ENCODE measurements at regions not wholly inside any gene's neighbourhood (a gene's known extent, or its start where the extent isn't known, plus 50 kb on each side); places are given as distances from the start of the nearest gene placed in this dataset.
"Not testable (repeated sequence)": the region's sequence is repeated elsewhere in the genome, so short reads cannot be mapped to it uniquely, and the experiment has no call there.

- H3K36me3 ChIP-seq (ENCODE audit: control insufficient read depth, insufficient read depth, low read length), result no peaks in the 10 kb centered on the region
- no peaks in the 10 kb centered on the region for H3K4me1 ChIP-seq (ENCODE audit: control insufficient read depth, insufficient read depth, low read length)
- H3K27me3 ChIP-seq (ENCODE audit: control insufficient read depth, insufficient read depth, low read length), result no peaks in the 10 kb centered on the region
- H3K9ac ChIP-seq (ENCODE audit: low read depth, low read length), result no peak overlapping the region
- no peak overlapping the region for H3K4me3 ChIP-seq (ENCODE audit: low read depth, low read length)
- H3K9me3 ChIP-seq (ENCODE audit: control insufficient read depth, insufficient read depth, low read length), result no peaks in the 10 kb centered on the region
These were observed 575.7 kb downstream of the TRIML1 start for GRCh38 chr4:188714907-188715306.

GRCh38 chr4:188717661-188718060, 578.4 kb downstream of the TRIML1 start:
- Histone ChIP-seq H3K27me3 (ENCODE audit: control insufficient read depth, insufficient read depth, low read length) (no peaks in the 10 kb centered on the region), H3K36me3 (ENCODE audit: control insufficient read depth, insufficient read depth, low read length) (no peaks in the 10 kb centered on the region), H3K9me3 (ENCODE audit: control insufficient read depth, insufficient read depth, low read length) (no peaks in the 10 kb centered on the region), H3K4me3 (ENCODE audit: low read depth, low read length) (no peak overlapping the region), H3K4me1 (ENCODE audit: control insufficient read depth, insufficient read depth, low read length) (no peaks in the 10 kb centered on the region), H3K9ac (ENCODE audit: low read depth, low read length) (no peak overlapping the region)

GRCh38 chr4:188719794-188720193, 580.6 kb downstream of the TRIML1 start:
- Histone ChIP-seq H3K36me3 (ENCODE audit: control insufficient read depth, insufficient read depth, low read length) (no peaks in the 10 kb centered on the region), H3K27me3 (ENCODE audit: control insufficient read depth, insufficient read depth, low read length) (no peaks in the 10 kb centered on the region), H3K4me1 (ENCODE audit: control insufficient read depth, insufficient read depth, low read length) (no peaks in the 10 kb centered on the region), H3K9me3 (ENCODE audit: control insufficient read depth, insufficient read depth, low read length) (no peaks in the 10 kb centered on the region), H3K4me3 (ENCODE audit: low read depth, low read length) (no peak overlapping the region), H3K9ac (ENCODE audit: low read depth, low read length) (no peak overlapping the region)

- H3K36me3 ChIP-seq (ENCODE audit: control insufficient read depth, insufficient read depth, low read length), result no peaks in the 10 kb centered on the region
- H3K27me3 ChIP-seq (ENCODE audit: control insufficient read depth, insufficient read depth, low read length), result no peaks in the 10 kb centered on the region
These were observed 583.7 kb downstream of the TRIML1 start for GRCh38 chr4:188722911-188723310.

GRCh38 chr4:188727746-188728145, 588.5 kb downstream of the TRIML1 start:
- H3K4me3 ChIP-seq (ENCODE audit: low read depth, low read length), result no peak overlapping the region
- H3K9ac ChIP-seq (ENCODE audit: low read depth, low read length), result no peak overlapping the region
- no peaks in the 10 kb centered on the region for H3K27me3 ChIP-seq (ENCODE audit: control insufficient read depth, insufficient read depth, low read length)
- no peaks in the 10 kb centered on the region for H3K4me1 ChIP-seq (ENCODE audit: control insufficient read depth, insufficient read depth, low read length)
- no peaks in the 10 kb centered on the region for H3K36me3 ChIP-seq (ENCODE audit: control insufficient read depth, insufficient read depth, low read length)
- H3K9me3 ChIP-seq (ENCODE audit: control insufficient read depth, insufficient read depth, low read length), result no peaks in the 10 kb centered on the region

More at GRCh38 chr4:188722911-188723310, 583.7 kb downstream of the TRIML1 start:
- no peaks in the 10 kb centered on the region for H3K4me1 ChIP-seq (ENCODE audit: control insufficient read depth, insufficient read depth, low read length)
- no peak overlapping the region for H3K4me3 ChIP-seq (ENCODE audit: low read depth, low read length)
- H3K9me3 ChIP-seq (ENCODE audit: control insufficient read depth, insufficient read depth, low read length), result no peaks in the 10 kb centered on the region
- no peak overlapping the region for H3K9ac ChIP-seq (ENCODE audit: low read depth, low read length)

GRCh38 chr4:188728359-188728758, 589.1 kb downstream of the TRIML1 start:
- H3K4me3 ChIP-seq (ENCODE audit: low read depth, low read length), result no peak overlapping the region
- no peaks in the 10 kb centered on the region for H3K4me1 ChIP-seq (ENCODE audit: control insufficient read depth, insufficient read depth, low read length)
- no peaks in the 10 kb centered on the region for H3K36me3 ChIP-seq (ENCODE audit: control insufficient read depth, insufficient read depth, low read length)
- no peaks in the 10 kb centered on the region for H3K9me3 ChIP-seq (ENCODE audit: control insufficient read depth, insufficient read depth, low read length)
- H3K27me3 ChIP-seq (ENCODE audit: control insufficient read depth, insufficient read depth, low read length), result no peaks in the 10 kb centered on the region
- no peak overlapping the region for H3K9ac ChIP-seq (ENCODE audit: low read depth, low read length)

GRCh38 chr4:188732131-188732530, 592.9 kb downstream of the TRIML1 start:
- Histone ChIP-seq H3K36me3 (ENCODE audit: control insufficient read depth, insufficient read depth, low read length) (no peaks in the 10 kb centered on the region), H3K27me3 (ENCODE audit: control insufficient read depth, insufficient read depth, low read length) (no peaks in the 10 kb centered on the region), H3K9me3 (ENCODE audit: control insufficient read depth, insufficient read depth, low read length) (no peaks in the 10 kb centered on the region), H3K4me1 (ENCODE audit: control insufficient read depth, insufficient read depth, low read length) (no peaks in the 10 kb centered on the region), H3K9ac (ENCODE audit: low read depth, low read length) (no peak overlapping the region), H3K4me3 (ENCODE audit: low read depth, low read length) (no peak overlapping the region)

GRCh38 chr4:188735082-188735481, 595.8 kb downstream of the TRIML1 start:
- Histone ChIP-seq H3K9me3 (ENCODE audit: control insufficient read depth, insufficient read depth, low read length) (no peaks in the 10 kb centered on the region), H3K9ac (ENCODE audit: low read depth, low read length) (no peak overlapping the region), H3K4me3 (ENCODE audit: low read depth, low read length) (no peak overlapping the region), H3K36me3 (ENCODE audit: control insufficient read depth, insufficient read depth, low read length) (no peaks in the 10 kb centered on the region), H3K4me1 (ENCODE audit: control insufficient read depth, insufficient read depth, low read length) (no peaks in the 10 kb centered on the region), H3K27me3 (ENCODE audit: control insufficient read depth, insufficient read depth, low read length) (no peaks in the 10 kb centered on the region)

GRCh38 chr4:188737251-188738002, 598.2 kb downstream of the TRIML1 start:
- no peaks in the 10 kb centered on the region for H3K36me3 ChIP-seq (ENCODE audit: control insufficient read depth, insufficient read depth, low read length)
- no peaks in the 10 kb centered on the region for H3K4me1 ChIP-seq (ENCODE audit: control insufficient read depth, insufficient read depth, low read length)
- H3K4me3 ChIP-seq (ENCODE audit: low read depth, low read length), result no peak overlapping the region
- no peak overlapping the region for H3K9ac ChIP-seq (ENCODE audit: low read depth, low read length)
- H3K9me3 ChIP-seq (ENCODE audit: control insufficient read depth, insufficient read depth, low read length), result no peaks in the 10 kb centered on the region
- H3K27me3 ChIP-seq (ENCODE audit: control insufficient read depth, insufficient read depth, low read length), result no peaks in the 10 kb centered on the region

GRCh38 chr4:188738290-188738689, 599.0 kb downstream of the TRIML1 start:
- not testable (repeated sequence) for H3K27me3 ChIP-seq (ENCODE audit: control insufficient read depth, insufficient read depth, low read length); H3K4me1 ChIP-seq (ENCODE audit: control insufficient read depth, insufficient read depth, low read length); H3K9ac ChIP-seq (ENCODE audit: low read depth, low read length); H3K9me3 ChIP-seq (ENCODE audit: control insufficient read depth, insufficient read depth, low read length); H3K36me3 ChIP-seq (ENCODE audit: control insufficient read depth, insufficient read depth, low read length)
- H3K4me3 ChIP-seq (ENCODE audit: low read depth, low read length), result peak overlapping the region; percentile 39

GRCh38 chr4:188740172-188740571, 600.9 kb downstream of the TRIML1 start:
- not testable (repeated sequence) for H3K9me3 ChIP-seq (ENCODE audit: control insufficient read depth, insufficient read depth, low read length); H3K9ac ChIP-seq (ENCODE audit: low read depth, low read length); H3K27me3 ChIP-seq (ENCODE audit: control insufficient read depth, insufficient read depth, low read length); H3K36me3 ChIP-seq (ENCODE audit: control insufficient read depth, insufficient read depth, low read length); H3K4me3 ChIP-seq (ENCODE audit: low read depth, low read length); H3K4me1 ChIP-seq (ENCODE audit: control insufficient read depth, insufficient read depth, low read length)

GRCh38 chr4:188740791-188741190, 601.5 kb downstream of the TRIML1 start:
- H3K4me3 ChIP-seq (ENCODE audit: low read depth, low read length); H3K27me3 ChIP-seq (ENCODE audit: control insufficient read depth, insufficient read depth, low read length); H3K36me3 ChIP-seq (ENCODE audit: control insufficient read depth, insufficient read depth, low read length); H3K9me3 ChIP-seq (ENCODE audit: control insufficient read depth, insufficient read depth, low read length); H3K4me1 ChIP-seq (ENCODE audit: control insufficient read depth, insufficient read depth, low read length); H3K9ac ChIP-seq (ENCODE audit: low read depth, low read length): not testable (repeated sequence)

All from iPS-15b (cell line).